H1 (cell line): ENCODE measurements at regions not wholly inside any gene's neighbourhood (a gene's known extent, or its start where the extent isn't known, plus 50 kb on each side); places are given as distances from the start of the nearest gene placed in this dataset.

Source experiments
- CTCF ChIA-PET: fragments of 300-600 bp; sonication (Branson Sonifier 250); formaldehyde crosslinking; loops from one replicate; lab custom pipeline; 2021; ENCODE audit not compliant: partially characterized antibody; lab: Charles Lee
- POLR2A ChIA-PET: fragments of 300-600 bp; sonication (Branson Sonifier 250); formaldehyde crosslinking; loops from one replicate; lab custom pipeline; 2021; ENCODE audit warnings: inconsistent platforms; ENCODE audit not compliant: partially characterized antibody; lab: Charles Lee
- DNase-seq, 2 experiments: peaks; one replicate each; pipeline versions ENCODE4 v3.0.0 to v3.0.0-alpha.2; 2010 to 2022; ENCODE audit warnings: low spot score in 2 of 2, low read depth in 1 of 2, mixed read lengths in 1 of 2
- FAIRE-seq: peaks from 2 replicates; lab custom pipeline; 2011; peaks lifted over from hg19 to GRCh38; lab: Jason Lieb, UNC
- H2AFZ ChIP-seq: 2 replicates; pipeline ENCODE4 v1.8.1; 2012; ENCODE audit warnings: low read length, inconsistent platforms
- H2AK5ac ChIP-seq: 2 replicates; pipeline ENCODE4 v1.6.1; 2013; ENCODE audit warnings: low read depth, low read length
- H2BK120ac ChIP-seq: replicated peaks from 2 replicates; pipeline ENCODE3; 2013; ENCODE audit warnings: low read depth, low read length, inconsistent platforms
- H2BK12ac ChIP-seq: 2 replicates; pipeline ENCODE4 v1.6.1; 2013; ENCODE audit warnings: low read depth, low read length
- H2BK15ac ChIP-seq: 2 replicates; pipeline ENCODE4 v1.6.1; 2013; ENCODE audit warnings: low read length
- H2BK20ac ChIP-seq: 2 replicates; pipeline ENCODE4 v1.6.1; 2013; ENCODE audit warnings: low read length
- H2BK5ac ChIP-seq: 2 replicates; pipeline ENCODE4 v1.6.1; 2013; ENCODE audit warnings: low read depth, low read length
- H3K14ac ChIP-seq: 2 replicates; pipeline ENCODE4 v1.6.1; 2013; ENCODE audit warnings: inconsistent platforms; ENCODE audit not compliant: insufficient read length
- H3K18ac ChIP-seq: 2 replicates; pipeline ENCODE4 v1.6.1; 2013; ENCODE audit warnings: low read length; ENCODE audit errors: extremely low read depth
- H3K23ac ChIP-seq: 2 replicates; pipeline ENCODE4 v1.6.1; 2013; ENCODE audit warnings: inconsistent platforms; ENCODE audit not compliant: insufficient read length
- H3K23me2 ChIP-seq: 2 replicates; pipeline ENCODE4 v1.6.1; 2013; ENCODE audit warnings: low read depth, low read length
- H3K27ac ChIP-seq: 2 replicates; pipeline ENCODE4 v1.6.1; 2011; ENCODE audit warnings: low read depth, low read length, inconsistent platforms
- H3K27me3 ChIP-seq, 4 experiments: replicated peaks in 1 of 4; 1 replicate in 1 of 4; 2 replicates in 3 of 4; pipeline versions ENCODE4 v1.6.1 to v1.8.1; 2011 to 2013; ENCODE audit warnings: low read length in 3 of 4, mild to moderate bottlenecking in 3 of 4, inconsistent platforms in 2 of 4, mixed read lengths in 2 of 4, moderate library complexity in 1 of 4; ENCODE audit not compliant: control insufficient read depth in 3 of 4, insufficient read depth in 3 of 4; ENCODE audit errors: extremely low read depth in 1 of 4
- H3K36me3 ChIP-seq, 4 experiments: 2 replicates each; pipeline versions ENCODE4 v1.6.1 to v1.8.1; 2011 to 2013; ENCODE audit warnings: mild to moderate bottlenecking in 4 of 4, low read length in 3 of 4, moderate library complexity in 2 of 4, control low read depth in 1 of 4, inconsistent platforms in 1 of 4; ENCODE audit not compliant: insufficient read depth in 4 of 4, control insufficient read depth in 2 of 4
- H3K4ac ChIP-seq: replicated peaks from 2 replicates; pipeline ENCODE3; 2013; ENCODE audit warnings: low read length, low read depth, mixed read lengths, inconsistent platforms; ENCODE audit not compliant: insufficient read length
- H3K4me1 ChIP-seq, 4 experiments: replicated peaks in 1 of 4; 1 replicate in 1 of 4; 2 replicates in 3 of 4; pipeline versions ENCODE4 v1.6.1 to v1.8.1; 2011 to 2013; ENCODE audit warnings: low read length in 3 of 4, inconsistent platforms in 2 of 4, mixed read lengths in 1 of 4; ENCODE audit not compliant: insufficient read depth in 4 of 4, control insufficient read depth in 3 of 4
- H3K4me2 ChIP-seq, 2 experiments: 2 replicates each; pipeline versions ENCODE4 v1.6.1 to v1.8.1; 2011 to 2013; ENCODE audit warnings: low read depth in 2 of 2, low read length in 2 of 2, control low read depth in 1 of 2, inconsistent platforms in 1 of 2, mild to moderate bottlenecking in 1 of 2; ENCODE audit not compliant: insufficient read depth in 1 of 2
- H3K4me3 ChIP-seq, 4 experiments: fragments of 200-600, 300-600 bp in 1 of 4; sonication (generic), shearing (Covaris generic), sonication (Bioruptor Twin) in 1 of 4; 2 replicates each; pipeline versions ENCODE4 v1.5.1 to v1.8.1; 2011 to 2016; ENCODE audit warnings: low read length in 4 of 4, low read depth in 3 of 4, control low read depth in 2 of 4, inconsistent platforms in 2 of 4, mild to moderate bottlenecking in 2 of 4, mixed read lengths in 1 of 4, moderate library complexity in 1 of 4; ENCODE audit not compliant: insufficient read depth in 2 of 4; ENCODE audit errors: extremely low read depth in 1 of 4
- H3K56ac ChIP-seq: replicated peaks from 2 replicates; pipeline ENCODE3; 2013; ENCODE audit warnings: low read depth, mild to moderate bottlenecking, mixed read lengths, low read length, inconsistent platforms; ENCODE audit not compliant: insufficient read length
- H3K79me1 ChIP-seq: 2 replicates; pipeline ENCODE4 v1.6.1; 2013; ENCODE audit warnings: low read depth, low read length, control low read depth
- H3K79me2 ChIP-seq, 2 experiments: 2 replicates each; pipeline versions ENCODE4 v1.6.1 to v1.8.1; 2012 to 2013; ENCODE audit warnings: low read length in 2 of 2, mild to moderate bottlenecking in 2 of 2, inconsistent platforms in 1 of 2; ENCODE audit not compliant: insufficient read depth in 2 of 2, control insufficient read depth in 1 of 2
- H3K9ac ChIP-seq, 4 experiments: replicated peaks in 1 of 4; 1 replicate in 1 of 4; 2 replicates in 3 of 4; pipeline versions ENCODE4 v1.6.1 to v1.8.1; 2011 to 2013; ENCODE audit warnings: low read depth in 3 of 4, low read length in 3 of 4, control low read depth in 2 of 4, mild to moderate bottlenecking in 2 of 4, moderate library complexity in 2 of 4, inconsistent platforms in 1 of 4; ENCODE audit errors: extremely low read depth in 1 of 4
- H3K9me3 ChIP-seq, 2 experiments: 2 replicates each; pipeline versions ENCODE4 v1.6.1 to v1.8.1; 2012 to 2013; ENCODE audit warnings: mild to moderate bottlenecking in 2 of 2, moderate library complexity in 2 of 2, control low read depth in 1 of 2, inconsistent platforms in 1 of 2, low read depth in 1 of 2, low read length in 1 of 2, mixed read lengths in 1 of 2; ENCODE audit not compliant: insufficient read depth in 2 of 2
- H4K20me1 ChIP-seq, 2 experiments: replicated peaks in 1 of 2; 2 replicates each; pipeline versions ENCODE3 to v1.8.1; 2011 to 2013; ENCODE audit warnings: inconsistent platforms in 2 of 2, low read length in 2 of 2, mild to moderate bottlenecking in 1 of 2; ENCODE audit not compliant: insufficient read depth in 2 of 2, control insufficient read depth in 1 of 2
- H4K5ac ChIP-seq: 2 replicates; pipeline ENCODE4 v1.6.1; 2013; ENCODE audit warnings: low read length, low read depth, mixed read lengths, inconsistent platforms; ENCODE audit not compliant: insufficient read length
- H4K8ac ChIP-seq: 2 replicates; pipeline ENCODE4 v1.8.0; 2013; ENCODE audit warnings: mild to moderate bottlenecking, moderate library complexity, low read length, inconsistent platforms; ENCODE audit not compliant: insufficient read depth; ENCODE audit errors: extremely low read depth
- H4K91ac ChIP-seq: replicated peaks from 2 replicates; pipeline ENCODE3; 2013; ENCODE audit warnings: low read length, mixed read lengths, inconsistent platforms; ENCODE audit not compliant: insufficient read length
- CBX5 ChIP-seq: fragments of 300-800, 300-1000 bp; sonication (generic); IDR thresholded peaks from 2 replicates; pipeline ENCODE4 v1.7.1; 2016; ENCODE audit warnings: antibody characterized with exemption, low read length, low read depth
- CEBPB ChIP-seq: IDR thresholded peaks from 2 replicates; pipeline ENCODE4 v1.6.1; 2012; ENCODE audit warnings: low read depth, low read length
- HDAC6 ChIP-seq: IDR thresholded peaks from one replicate; pipeline ENCODE4 v1.7.1; 2012; ENCODE audit warnings: low read depth, mild to moderate bottlenecking, inconsistent platforms, low read length, moderate library complexity
- NRF1 ChIP-seq: IDR thresholded peaks from 2 replicates; pipeline ENCODE4 v1.6.1; 2011; ENCODE audit warnings: mild to moderate bottlenecking, low read depth, low read length, improper control_type of control experiment
- POU5F1 ChIP-seq: IDR thresholded peaks from 2 replicates; pipeline ENCODE4 v1.6.1; 2011; ENCODE audit warnings: low read depth, mild to moderate bottlenecking, low read length, moderate library complexity
- SAP30 ChIP-seq: fragments of 300-600 bp; sonication (generic); IDR thresholded peaks from 2 replicates; pipeline ENCODE4 v1.7.1; 2012; ENCODE audit warnings: low read length, moderate library complexity, mild to moderate bottlenecking, inconsistent platforms; ENCODE audit not compliant: insufficient read depth, insufficient replicate concordance
- SIRT6 ChIP-seq: IDR thresholded peaks from one replicate; pipeline ENCODE4 v1.7.1; 2012; ENCODE audit warnings: low read length, inconsistent platforms
- SRF ChIP-seq: IDR thresholded peaks from 2 replicates; pipeline ENCODE4 v1.6.1; 2011; ENCODE audit warnings: mild to moderate bottlenecking, low read depth, low read length, moderate library complexity
- TBP ChIP-seq: IDR thresholded peaks from 2 replicates; pipeline ENCODE4 v1.6.1; 2011; ENCODE audit warnings: low read depth, low read length, improper control_type of control experiment
- WGBS, 2 experiments: shearing (Covaris generic) in 1 of 2; methylation state at CpG; one replicate each; pipeline versions ENCODE4 v1.1.6 to v1.1.7; 2013 to 2015; ENCODE audit warnings: low lambda C conversion rate in 2 of 2, mixed read lengths in 2 of 2, inconsistent platforms in 1 of 2, low coverage in 1 of 2, missing lambda C conversion rate in 1 of 2; ENCODE audit not compliant: insufficient replicate concordance in 2 of 2, insufficient coverage in 1 of 2, insufficient read length in 1 of 2; ENCODE audit errors: extremely low coverage in 1 of 2, missing lambda C conversion rate in 1 of 2; 5-methylcytosine and 5-hydroxymethylcytosine counted together
- TF ChIP-seq, protein P1 (sequence below): IDR thresholded peaks from 2 replicates; pipeline ENCODE4 v1.6.1; 2011; ENCODE audit warnings: low read depth, mild to moderate bottlenecking, low read length; ENCODE audit not compliant: insufficient read depth
- TF ChIP-seq, protein P2 (sequence below): IDR thresholded peaks from 2 replicates; pipeline ENCODE4 v1.6.1; 2012; ENCODE audit warnings: inconsistent platforms

GRCh38 chr1:29990304-29990703 is 733.1 kb downstream of the MATN1 start:
- Histone ChIP-seq H2BK15ac (0 out of 2 replicates have a peak overlapping the region, but pooled peaks have one; percentile 62), H3K9ac (no peak overlapping the region), H2AK5ac (no peak overlapping the region), H2BK5ac (no peak overlapping the region), H2BK120ac (no peak overlapping the region), H4K8ac (no peak overlapping the region), H3K4me3 (no peak overlapping the region), H3K27me3 (no peaks in the 10 kb centered on the region), H3K79me1 (no peaks in the 10 kb centered on the region), H3K18ac (no peak overlapping the region), H4K20me1 (no peaks in the 10 kb centered on the region), H4K91ac (no peak overlapping the region), H3K9me3 (0 out of 4 replicates have a peak, but pooled peaks cover 0 to 3% of the 10 kb centered on the region in 2 experiments), H3K79me2 (no peaks in the 10 kb centered on the region), H3K36me3 (no peaks in the 10 kb centered on the region), H2BK12ac (no peak overlapping the region), H2AFZ (0 out of 2 replicates have a peak overlapping the region, but pooled peaks have one; percentile 43), H3K4ac (no peak overlapping the region), H3K14ac (no peak overlapping the region), H2BK20ac (no peak overlapping the region), H3K27ac (no peak overlapping the region), H3K23me2 (no peaks in the 10 kb centered on the region), H3K56ac (no peak overlapping the region), H3K4me2 (no peak overlapping the region), H4K5ac (no peak overlapping the region), H3K23ac (no peak overlapping the region), H3K4me1 (no peaks in the 10 kb centered on the region)
- DNase-seq, result peak in 1 of 2 experiments; percentile 36
- TF ChIP-seq NRF1, result no peak
- no peak for TF ChIP-seq SRF
- TF ChIP-seq POU5F1, result no peak
- TF ChIP-seq, protein P1, sequence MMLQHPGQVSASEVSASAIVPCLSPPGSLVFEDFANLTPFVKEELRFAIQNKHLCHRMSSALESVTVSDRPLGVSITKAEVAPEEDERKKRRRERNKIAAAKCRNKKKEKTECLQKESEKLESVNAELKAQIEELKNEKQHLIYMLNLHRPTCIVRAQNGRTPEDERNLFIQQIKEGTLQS, result no peak
- TF ChIP-seq HDAC6, result no peak
- TF ChIP-seq, protein P2, sequence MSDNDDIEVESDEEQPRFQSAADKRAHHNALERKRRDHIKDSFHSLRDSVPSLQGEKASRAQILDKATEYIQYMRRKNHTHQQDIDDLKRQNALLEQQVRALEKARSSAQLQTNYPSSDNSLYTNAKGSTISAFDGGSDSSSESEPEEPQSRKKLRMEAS, result no peak
- no peak for TF ChIP-seq CEBPB
- TF ChIP-seq SIRT6, result no peak
- no peak for TF ChIP-seq TBP
- no peak for TF ChIP-seq CBX5
- no peak for TF ChIP-seq SAP30
- no peak for FAIRE-seq
- ChIA-PET CTCF (interaction anchor here (0.7 to 1.4 kb wide), 4 partner anchors 8 to 100 kb away, joined by 3 to 4 read pairs (median 3); no protein-coding TSS in a partner anchor), POLR2A (interaction anchor here (1.1 to 2.0 kb wide), 2 partner anchors 10 to 17 kb away, joined by 3 to 4 read pairs; no protein-coding TSS in a partner anchor)
- WGBS, 2 experiments, result 82% methylated on average over 8 of the region's 8 CpGs; no CpG with 5 or more reads in 1 of the 2 experiments
